ENCODE measurements at regions not wholly inside any gene's neighbourhood (a gene's known extent, or its start where the extent isn't known, plus 50 kb on each side); places are given as distances from the start of the nearest gene placed in this dataset.

- no peak overlapping the region for H3K27ac ChIP-seq (ENCODE audit: low read depth)
- 78% methylated on average over 23 of the region's 23 CpGs for WGBS
- no peak for DNase-seq (ENCODE audit: extremely low spot score)
- H3K4me3 ChIP-seq (ENCODE audit: low read depth, low read length): no peak overlapping the region
- no peaks in the 10 kb centered on the region for H3K4me1 ChIP-seq (ENCODE audit: insufficient read depth)
- no peaks in the 10 kb centered on the region for H3K36me3 ChIP-seq (ENCODE audit: insufficient read depth)
Measured at GRCh38 chr17:79534851-79535727, 75.8 kb downstream of the RBFOX3 start.

DNA sequence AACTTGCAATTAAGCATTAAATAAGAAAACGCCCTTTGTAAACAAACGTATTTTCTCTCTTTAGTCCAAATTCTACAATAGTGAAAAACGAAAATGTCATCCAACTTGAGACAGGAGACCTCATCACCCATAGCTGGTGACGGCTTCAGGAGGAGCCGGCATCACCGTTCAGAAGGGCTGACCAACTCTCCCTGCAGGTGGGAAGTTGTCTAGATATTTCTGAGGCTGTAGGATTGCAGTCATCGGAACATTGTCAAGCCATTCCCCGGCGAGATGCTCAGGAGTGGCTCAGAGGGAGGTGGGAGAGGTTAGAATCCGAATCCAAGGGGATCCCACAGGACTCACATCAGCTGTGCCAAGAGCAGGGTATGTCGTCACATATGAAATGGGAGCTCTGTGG lies 76.7 kb downstream of the RBFOX3 start:
- H3K4me1 ChIP-seq (ENCODE audit: insufficient read depth): no peaks in the 10 kb centered on the region
- 83% methylated on average over 11 of the region's 11 CpGs for WGBS
- no peaks in the 10 kb centered on the region for H3K36me3 ChIP-seq (ENCODE audit: insufficient read depth)
- DNase-seq (ENCODE audit: extremely low spot score): no peak
- H3K4me3 ChIP-seq (ENCODE audit: low read depth, low read length): no peak overlapping the region
- no peak overlapping the region for H3K27ac ChIP-seq (ENCODE audit: low read depth)

- Histone ChIP-seq H3K36me3 (ENCODE audit: insufficient read depth) (no peaks in the 10 kb centered on the region), H3K4me3 (ENCODE audit: low read depth, low read length) (no peak overlapping the region), H3K27ac (ENCODE audit: low read depth) (no peak overlapping the region), H3K4me1 (ENCODE audit: insufficient read depth) (no peaks in the 10 kb centered on the region)
- DNase-seq (ENCODE audit: extremely low spot score): no peak
- 88% methylated on average over 12 of the region's 12 CpGs for WGBS
Measured at GRCh38 chr17:79533116-79533515, 77.7 kb downstream of the RBFOX3 start.

- WGBS: 74% methylated on average over 10 of the region's 10 CpGs
- Histone ChIP-seq H3K36me3 (ENCODE audit: insufficient read depth) (no peaks in the 10 kb centered on the region), H3K4me1 (ENCODE audit: insufficient read depth) (no peaks in the 10 kb centered on the region), H3K4me3 (ENCODE audit: low read depth, low read length) (no peak overlapping the region), H3K27ac (ENCODE audit: low read depth) (no peak overlapping the region)
- DNase-seq (ENCODE audit: extremely low spot score): no peak
Measured at GRCh38 chr17:79532107-79532790, 78.6 kb downstream of the RBFOX3 start.

DNA sequence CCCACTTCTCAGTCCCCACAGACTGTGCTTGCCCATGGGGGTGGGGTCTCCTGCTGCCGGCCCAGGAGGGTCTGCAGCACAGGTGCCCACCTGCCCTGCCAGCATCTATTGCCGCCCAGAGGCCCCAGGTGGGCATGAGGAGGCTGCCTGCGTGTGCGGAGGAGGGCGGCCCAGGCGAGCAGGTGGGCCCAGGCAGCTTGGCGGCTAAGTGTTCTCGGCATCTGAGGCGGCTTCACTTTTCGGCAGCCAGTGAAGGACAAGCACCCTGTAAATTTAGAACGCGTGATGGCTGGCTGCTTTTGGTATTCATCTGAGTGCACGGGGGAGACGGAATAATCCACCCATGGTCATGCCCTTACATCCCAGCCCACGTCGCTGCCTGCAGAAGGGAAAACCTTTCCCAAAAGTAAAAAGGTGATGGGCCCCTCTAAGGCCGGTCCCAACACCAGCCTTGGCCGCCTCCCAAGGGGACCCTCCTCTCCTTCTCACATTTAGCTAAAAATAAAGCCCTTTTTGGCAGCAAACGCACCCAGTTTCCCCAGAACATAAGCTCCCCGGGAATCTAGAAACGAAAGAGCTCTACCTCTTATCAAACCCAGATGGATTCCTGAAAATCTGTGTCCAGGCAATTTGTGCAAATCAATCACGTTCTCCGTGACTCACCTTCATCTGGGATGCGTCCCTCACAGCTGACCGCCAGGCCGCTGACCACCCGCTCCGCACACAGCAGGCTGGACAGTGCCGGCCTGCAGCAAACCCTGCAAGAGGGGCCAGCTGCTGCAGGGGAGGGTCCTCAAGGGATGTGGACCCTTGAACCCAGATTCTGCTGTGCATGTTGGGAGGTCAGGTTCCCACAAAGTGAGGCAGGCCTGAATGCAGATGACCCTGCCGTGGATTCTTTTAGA lies 79.4 kb downstream of the RBFOX3 start:
- Histone ChIP-seq H3K27ac (ENCODE audit: low read depth) (no peak overlapping the region), H3K4me1 (ENCODE audit: insufficient read depth) (no peaks in the 10 kb centered on the region), H3K36me3 (ENCODE audit: insufficient read depth) (no peaks in the 10 kb centered on the region), H3K4me3 (ENCODE audit: low read depth, low read length) (no peak overlapping the region)
- WGBS: 76% methylated on average over 30 of the region's 30 CpGs
- no peak for DNase-seq (ENCODE audit: extremely low spot score)

DNA sequence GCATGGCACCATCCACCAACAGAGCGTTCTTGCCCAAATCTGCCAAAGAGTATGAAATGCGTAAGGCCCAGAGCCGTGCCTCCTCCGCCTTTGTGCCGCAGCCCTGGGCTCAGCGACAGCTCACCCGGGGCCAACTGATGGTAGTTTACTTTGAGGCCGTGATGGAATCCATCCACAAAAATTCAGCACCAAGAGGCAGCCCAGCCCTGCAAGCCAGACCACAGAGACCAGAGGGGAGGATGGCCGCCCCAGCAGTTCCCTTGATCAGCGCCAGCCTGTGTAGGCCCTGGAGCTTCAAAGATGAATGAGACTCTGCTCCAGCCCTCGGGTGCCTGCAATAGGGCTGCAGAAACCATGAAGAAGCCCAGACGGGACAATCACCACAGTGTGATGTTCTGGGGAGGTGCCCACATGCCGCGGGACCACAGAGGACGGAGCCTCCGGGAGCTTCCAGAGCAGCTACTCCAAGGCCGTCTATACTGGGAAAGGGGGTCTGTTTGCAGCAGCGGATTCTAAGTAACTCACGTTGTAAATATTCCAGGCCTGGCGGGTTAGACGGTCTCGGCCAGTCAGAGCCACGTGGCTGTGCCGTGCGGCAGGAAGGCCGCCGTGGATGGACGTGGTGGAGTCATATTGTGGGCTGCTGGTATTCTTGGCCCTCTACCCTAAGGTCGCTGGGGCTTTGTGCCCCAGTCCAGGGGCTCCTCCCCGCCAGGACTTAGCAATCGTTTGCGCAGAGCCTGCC lies 80.3 kb downstream of the RBFOX3 start:
- Histone ChIP-seq H3K27ac (ENCODE audit: low read depth) (no peak overlapping the region), H3K4me1 (ENCODE audit: insufficient read depth) (no peaks in the 10 kb centered on the region), H3K4me3 (ENCODE audit: low read depth, low read length) (no peak overlapping the region), H3K36me3 (ENCODE audit: insufficient read depth) (no peaks in the 10 kb centered on the region)
- DNase-seq (ENCODE audit: extremely low spot score): no peak
- 85% methylated on average over 32 of the region's 32 CpGs for WGBS

DNA sequence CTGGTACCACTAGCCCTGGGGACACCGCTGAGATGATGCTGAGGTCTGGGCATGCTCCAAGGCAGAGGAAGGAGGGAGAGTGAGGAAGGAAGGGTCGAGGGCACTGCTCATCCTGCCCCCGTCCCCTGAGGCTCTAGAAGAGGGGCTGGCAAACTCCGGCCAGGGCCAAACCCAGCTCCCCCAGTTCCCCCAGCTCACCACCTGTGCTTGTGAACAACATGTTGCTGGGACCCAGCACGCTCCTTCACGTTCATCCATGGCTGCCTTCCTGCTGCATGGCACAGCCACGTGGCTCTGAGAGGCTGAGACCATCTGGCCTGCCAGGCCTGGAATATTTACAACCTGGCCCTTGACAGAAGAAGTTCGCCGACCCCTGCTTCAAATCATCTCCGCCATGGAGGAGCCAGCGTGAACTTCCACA lies 81.2 kb downstream of the RBFOX3 start:
- Histone ChIP-seq H3K4me1 (ENCODE audit: insufficient read depth) (no peaks in the 10 kb centered on the region), H3K36me3 (ENCODE audit: insufficient read depth) (no peaks in the 10 kb centered on the region), H3K4me3 (ENCODE audit: low read depth, low read length) (no peak overlapping the region), H3K27ac (ENCODE audit: low read depth) (no peak overlapping the region)
- WGBS: 62% methylated on average over 11 of the region's 11 CpGs
- DNase-seq (ENCODE audit: extremely low spot score): no peak

- no peaks in the 10 kb centered on the region for H3K36me3 ChIP-seq (ENCODE audit: insufficient read depth)
- no peak overlapping the region for H3K4me3 ChIP-seq (ENCODE audit: low read depth, low read length)
- H3K27ac ChIP-seq (ENCODE audit: low read depth): no peak overlapping the region
- WGBS: 82% methylated on average over 11 of the region's 11 CpGs
- H3K4me1 ChIP-seq (ENCODE audit: insufficient read depth): no peaks in the 10 kb centered on the region
- DNase-seq (ENCODE audit: extremely low spot score): no peak
Measured at GRCh38 chr17:79528592-79529125, 82.2 kb downstream of the RBFOX3 start.

GRCh38 chr17:79527306-79527705 lies 83.5 kb downstream of the RBFOX3 start:
- no peaks in the 10 kb centered on the region for H3K36me3 ChIP-seq (ENCODE audit: insufficient read depth)
- WGBS: 84% methylated on average over 9 of the region's 9 CpGs
- H3K4me1 ChIP-seq (ENCODE audit: insufficient read depth): no peaks in the 10 kb centered on the region
- no peak overlapping the region for H3K4me3 ChIP-seq (ENCODE audit: low read depth, low read length)
- H3K27ac ChIP-seq (ENCODE audit: low read depth): no peak overlapping the region
- DNase-seq (ENCODE audit: extremely low spot score): no peak

- no peaks in the 10 kb centered on the region for H3K4me1 ChIP-seq (ENCODE audit: insufficient read depth)
- WGBS: 75% methylated on average over 22 of the region's 22 CpGs
- no peak overlapping the region for H3K4me3 ChIP-seq (ENCODE audit: low read depth, low read length)
- H3K27ac ChIP-seq (ENCODE audit: low read depth): no peak overlapping the region
- DNase-seq (ENCODE audit: extremely low spot score): no peak
- H3K36me3 ChIP-seq (ENCODE audit: insufficient read depth): no peaks in the 10 kb centered on the region
Measured at GRCh38 chr17:79525793-79526677, 84.8 kb downstream of the RBFOX3 start.

DNA sequence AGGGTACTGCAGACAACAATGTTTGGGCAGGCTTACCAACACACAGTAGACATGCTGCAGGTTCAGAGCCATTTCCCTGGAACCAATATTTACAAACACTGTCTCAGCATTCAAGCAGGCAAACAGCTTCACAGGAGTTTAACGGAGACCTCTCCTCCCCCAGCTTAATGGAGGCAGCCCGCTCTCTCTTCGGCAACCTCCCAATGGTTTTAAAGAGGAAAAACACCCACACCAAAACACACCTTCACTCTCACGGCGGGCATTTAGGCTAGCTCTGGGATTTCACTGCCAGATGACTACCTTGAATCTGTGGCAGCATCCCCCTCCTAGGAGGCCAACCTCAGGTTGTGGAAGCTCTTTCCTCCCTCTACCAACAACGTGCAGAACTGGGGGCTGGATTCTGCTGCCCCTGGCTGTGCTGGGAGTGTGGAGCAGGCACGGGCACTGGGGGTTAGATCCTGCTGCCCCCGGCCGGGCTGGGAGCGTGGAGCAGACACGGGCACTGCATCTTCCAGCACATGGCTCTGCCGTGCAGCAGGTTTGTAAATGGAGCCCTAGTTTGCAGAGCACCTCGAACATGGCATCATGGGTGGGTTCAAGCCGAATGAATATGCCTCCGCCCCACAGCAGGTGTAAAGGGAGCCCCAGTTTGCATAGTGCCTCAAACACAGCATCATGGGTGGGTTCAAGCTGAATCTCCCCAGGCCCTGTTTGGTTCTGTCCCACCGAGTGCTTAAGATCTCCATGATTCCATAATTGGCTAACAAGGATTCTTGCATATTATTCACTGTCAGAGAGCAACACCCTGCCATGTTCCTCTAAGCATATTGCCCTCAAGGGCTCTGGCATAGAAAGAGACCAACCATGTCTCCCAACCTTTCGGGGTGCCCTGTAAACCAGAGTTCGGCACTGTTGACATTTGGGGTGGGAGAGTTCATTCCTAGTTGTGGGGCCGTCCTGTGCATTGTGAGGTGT lies 86.4 kb downstream of the RBFOX3 start:
- Histone ChIP-seq H3K4me1 (ENCODE audit: insufficient read depth) (no peaks in the 10 kb centered on the region), H3K27ac (ENCODE audit: low read depth) (no peak overlapping the region), H3K36me3 (ENCODE audit: insufficient read depth) (no peaks in the 10 kb centered on the region), H3K4me3 (ENCODE audit: low read depth, low read length) (no peak overlapping the region)
- DNase-seq (ENCODE audit: extremely low spot score): no peak
- 64% methylated on average over 19 of the region's 19 CpGs for WGBS

All from urinary bladder (tissue), 3 donors.